Neural progenitor cell (in vitro differentiated cells): ENCODE measurements at regions not wholly inside any gene's neighbourhood (a gene's known extent, or its start where the extent isn't known, plus 50 kb on each side); places are given as distances from the start of the nearest gene placed in this dataset.

Experiments
- CTCF ChIP-seq: fragments of 200-600 bp; sonication (generic); IDR thresholded peaks from 2 replicates; pipeline ENCODE4 v1.5.1; 2017; ENCODE audit warnings: antibody characterized with exemption, mild to moderate bottlenecking
- EZH2 ChIP-seq: fragments of 200-600 bp; sonication (generic); IDR thresholded peaks from 2 replicates; pipeline ENCODE4 v1.6.1; 2017; ENCODE audit warnings: antibody characterized with exemption, mild to moderate bottlenecking, moderate library complexity

DNA sequence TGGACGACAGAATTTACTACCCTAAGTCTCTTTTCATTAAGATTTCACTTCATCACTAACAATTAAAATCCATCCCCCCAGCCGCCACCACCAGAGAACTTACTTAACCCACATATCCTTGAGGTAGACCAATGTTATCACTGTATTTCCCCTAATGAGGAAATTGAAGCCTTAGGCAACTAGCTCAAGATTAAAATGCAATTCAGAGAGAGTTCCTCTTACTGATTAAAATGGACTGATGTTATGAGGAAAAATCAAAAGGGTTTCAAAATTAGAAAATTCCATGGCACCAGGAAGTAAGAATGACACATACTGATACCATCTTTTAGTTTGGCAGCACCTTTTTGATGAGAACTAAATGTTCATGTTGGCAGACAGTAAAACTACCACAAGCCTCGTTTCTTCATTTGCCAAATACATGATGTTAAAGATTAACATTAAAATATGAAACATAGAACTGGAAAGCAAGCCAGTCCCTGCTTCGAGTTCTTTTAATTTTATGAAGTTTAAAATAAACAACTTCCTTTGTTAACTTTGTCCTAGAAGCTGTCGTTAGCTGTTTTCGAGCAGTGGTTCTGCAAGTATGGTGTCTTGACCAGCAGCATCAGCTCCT, 69.3 kb upstream of the CCDC160 start:
- TF ChIP-seq EZH2: no peak
- TF ChIP-seq CTCF: no peak
